ENCODE measurements at regions not wholly inside any gene's neighbourhood (a gene's known extent, or its start where the extent isn't known, plus 50 kb on each side); places are given as distances from the start of the nearest gene placed in this dataset.

GRCh38 chrX:117301086-117301485 is 815.5 kb downstream of the KLHL13 start:
- TF ChIP-seq CTCF (IDR thresholded peaks at IDR 0.05), result no peak
- DNase-seq, result no peak
- Mint-ChIP-seq H3K27me3 (ENCODE audit: insufficient read depth) (no peaks in the 10 kb centered on the region), H3K9me3 (peaks cover 9% of the 10 kb centered on the region), H3K4me3 (no peak overlapping the region), H3K36me3 (ENCODE audit: low read depth) (no peaks in the 10 kb centered on the region), H3K27ac (no peak overlapping the region), H3K4me1 (ENCODE audit: low read depth) (no peaks in the 10 kb centered on the region)

- no peak for DNase-seq
- Mint-ChIP-seq H3K4me3 (no peak overlapping the region), H3K27ac (no peak overlapping the region), H3K4me1 (ENCODE audit: low read depth) (no peaks in the 10 kb centered on the region), H3K36me3 (ENCODE audit: low read depth) (no peaks in the 10 kb centered on the region), H3K9me3 (peaks cover 16% of the 10 kb centered on the region), H3K27me3 (ENCODE audit: insufficient read depth) (no peaks in the 10 kb centered on the region)
- TF ChIP-seq CTCF (IDR thresholded peaks at IDR 0.05), result no peak
Observed at GRCh38 chrX:117291760-117292159, 824.9 kb downstream of the KLHL13 start.

- Mint-ChIP-seq H3K27me3 (ENCODE audit: insufficient read depth) (no peaks in the 10 kb centered on the region; the same call in 1 of the 2 replicates), H3K4me1 (ENCODE audit: low read depth) (no peaks in the 10 kb centered on the region), H3K4me3 (no peak overlapping the region), H3K27ac (no peak overlapping the region), H3K9me3 (peaks cover 3% of the 10 kb centered on the region; the same call in 1 of the 2 replicates), H3K36me3 (ENCODE audit: low read depth) (no peaks in the 10 kb centered on the region)
- no peak for TF ChIP-seq CTCF (IDR thresholded peaks at IDR 0.05)
- no peak for DNase-seq
Observed at GRCh38 chrX:117274965-117275364, 812.2 kb upstream of the CT83 start.
